Testis (tissue), 2 donors: ENCODE measurements at regions not wholly inside any gene's neighbourhood (a gene's known extent, or its start where the extent isn't known, plus 50 kb on each side); places are given as distances from the start of the nearest gene placed in this dataset.

Source experiments
- CTCF ChIP-seq, 3 experiments: fragments of 450-650 bp in 2 of 3; fragments of 200-600 bp in 1 of 3; sonication (generic) in 1 of 3; IDR thresholded peaks; one replicate each; pipeline ENCODE4 v1.5.1; 2016 to 2019; ENCODE audit warnings: antibody characterized with exemption in 3 of 3, mild to moderate bottlenecking in 2 of 3, moderate library complexity in 1 of 3
- POLR2A ChIP-seq: fragments of 450-650 bp; IDR thresholded peaks from one replicate; pipeline ENCODE4 v1.6.1; 2017; ENCODE audit warnings: antibody characterized with exemption, mild to moderate bottlenecking, moderate library complexity

- no peak for TF ChIP-seq CTCF (IDR thresholded peaks at IDR 0.05)
- no peak for TF ChIP-seq POLR2A
Measured at GRCh38 chr5:67673618-67674017, 477.0 kb upstream of the CD180 start.
